Spinal cord (tissue), 9 donors: ENCODE measurements at regions not wholly inside any gene's neighbourhood (a gene's known extent, or its start where the extent isn't known, plus 50 kb on each side); places are given as distances from the start of the nearest gene placed in this dataset.
"Not testable (repeated sequence)": the region's sequence is repeated elsewhere in the genome, so short reads cannot be mapped to it uniquely, and the experiment has no call there.

Source experiments
- DNase-seq, 6 donors: peaks; one replicate each; pipeline versions ENCODE4 v3.0.0 to v3.0.0-alpha.2; 2013 to 2015; ENCODE audit warnings: low spot score in 6 of 6, low read depth in 4 of 6
- H3K27ac ChIP-seq: one replicate; pipeline ENCODE4 v1.5.1; 2013; ENCODE audit warnings: low read depth, low read length, control low read depth
- H3K27me3 ChIP-seq: one replicate; pipeline ENCODE4 v1.6.1; 2013; ENCODE audit warnings: low read length; ENCODE audit not compliant: control insufficient read depth, insufficient read depth
- H3K36me3 ChIP-seq: one replicate; pipeline ENCODE4 v1.6.1; 2013; ENCODE audit warnings: low read length; ENCODE audit not compliant: control insufficient read depth, insufficient read depth
- H3K4me1 ChIP-seq: one replicate; pipeline ENCODE4 v1.6.1; 2013; ENCODE audit warnings: low read length; ENCODE audit not compliant: control insufficient read depth, insufficient read depth
- H3K4me3 ChIP-seq: one replicate; pipeline ENCODE4 v1.5.1; 2013; ENCODE audit warnings: low read depth, low read length, control low read depth
- H3K9me3 ChIP-seq: one replicate; pipeline ENCODE4 v1.6.1; 2013; ENCODE audit warnings: low read length; ENCODE audit not compliant: control insufficient read depth, insufficient read depth
- WGBS: methylation state at CpG from one replicate; pipeline ENCODE4 v1.1.5; 2013; ENCODE audit warnings: missing lambda C conversion rate; ENCODE audit not compliant: insufficient coverage; 5-methylcytosine and 5-hydroxymethylcytosine counted together
- donor health status: healthy.

DNA sequence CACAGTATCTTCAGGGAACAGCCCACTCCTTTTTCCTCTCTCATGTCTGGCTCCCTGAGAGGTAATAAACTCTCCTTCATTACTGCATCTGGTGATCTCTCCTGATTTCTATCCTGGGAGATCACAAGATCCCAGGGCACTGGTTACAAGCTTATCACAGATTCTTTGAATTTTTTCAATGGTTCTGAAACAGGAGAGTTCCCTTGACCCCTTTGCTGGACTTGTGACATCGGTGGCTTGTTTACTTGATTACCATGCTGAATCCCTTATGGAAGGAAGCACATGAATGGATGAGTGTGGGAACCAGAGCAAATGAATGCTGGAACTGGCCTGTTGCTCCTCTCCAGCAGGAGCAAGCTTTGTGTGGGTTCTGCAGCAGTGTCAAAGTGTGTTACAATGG lies 67.2 kb upstream of the HNMT start:
- WGBS: 17% methylated on average over 1 of the region's 1 CpG
- H3K9me3 ChIP-seq: no peaks in the 10 kb centered on the region
- DNase-seq: no peak

GRCh38 chr2:137900421-137901141 lies 63.7 kb upstream of the HNMT start:
- Histone ChIP-seq H3K27ac (no peak overlapping the region), H3K9me3 (no peaks in the 10 kb centered on the region), H3K4me3 (no peak overlapping the region), H3K4me1 (no peaks in the 10 kb centered on the region), H3K27me3 (no peaks in the 10 kb centered on the region), H3K36me3 (no peaks in the 10 kb centered on the region)
- no peak for DNase-seq
- 63% methylated on average over 3 of the region's 4 CpGs for WGBS

More for the DNA sequence above, 67.2 kb upstream of the HNMT start:
- Histone ChIP-seq H3K27me3 (no peaks in the 10 kb centered on the region), H3K27ac (no peak overlapping the region), H3K36me3 (no peaks in the 10 kb centered on the region), H3K4me3 (no peak overlapping the region), H3K4me1 (no peaks in the 10 kb centered on the region)

GRCh38 chr2:137910641-137911040 lies 53.6 kb upstream of the HNMT start:
- H3K27me3 ChIP-seq: no peaks in the 10 kb centered on the region
- no peak overlapping the region for H3K4me3 ChIP-seq
- no peak overlapping the region for H3K27ac ChIP-seq
- no peaks in the 10 kb centered on the region for H3K4me1 ChIP-seq
- DNase-seq: peak in 3 of 6 donors; percentile 21 to 84 (median 62)
- H3K36me3 ChIP-seq: no peaks in the 10 kb centered on the region
- WGBS: no CpG with 5 or more reads among the region's 4 CpGs
- no peaks in the 10 kb centered on the region for H3K9me3 ChIP-seq

- peak in 2 of 6 donors; percentile 69 to 73 for DNase-seq
- H3K9me3 ChIP-seq: no peaks in the 10 kb centered on the region
- H3K4me3 ChIP-seq: no peak overlapping the region
- no peaks in the 10 kb centered on the region for H3K36me3 ChIP-seq
- no peaks in the 10 kb centered on the region for H3K4me1 ChIP-seq
- no peaks in the 10 kb centered on the region for H3K27me3 ChIP-seq
- H3K27ac ChIP-seq: no peak overlapping the region
- no CpG with 5 or more reads among the region's 2 CpGs for WGBS
Observed at GRCh38 chr2:137912371-137912770, 51.9 kb upstream of the HNMT start.

- 80% methylated on average over 2 of the region's 4 CpGs for WGBS
- Histone ChIP-seq H3K27me3 (no peaks in the 10 kb centered on the region), H3K27ac (no peak overlapping the region), H3K4me3 (no peak overlapping the region), H3K36me3 (no peaks in the 10 kb centered on the region), H3K9me3 (no peaks in the 10 kb centered on the region), H3K4me1 (no peaks in the 10 kb centered on the region)
- no peak for DNase-seq
Observed at GRCh38 chr2:137913169-137913568, 51.1 kb upstream of the HNMT start.

DNA sequence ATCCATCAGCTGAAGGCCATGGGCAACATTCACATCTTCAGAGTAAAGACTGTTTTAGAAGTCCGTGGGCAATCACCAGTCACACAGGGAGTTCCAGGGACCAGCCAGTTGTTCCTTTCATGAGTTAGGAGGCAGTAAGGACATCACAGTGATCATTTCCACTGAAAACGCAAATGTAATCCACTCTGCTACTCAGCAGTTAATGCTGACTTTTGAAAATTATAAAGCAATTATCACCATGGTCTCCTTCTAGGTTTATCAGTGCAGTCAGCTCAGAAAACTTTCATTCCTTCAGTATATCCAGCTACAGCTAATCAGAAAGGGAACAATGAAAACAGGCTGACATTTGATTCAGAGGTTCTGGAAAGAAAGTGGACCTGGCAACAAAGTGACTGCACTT lies 50.6 kb upstream of the HNMT start:
- WGBS: 80% methylated on average over 1 of the region's 2 CpGs

More for the DNA sequence above, 50.6 kb upstream of the HNMT start:
- not testable (repeated sequence) for H3K27ac ChIP-seq, H3K27me3 ChIP-seq, H3K4me3 ChIP-seq, H3K9me3 ChIP-seq, DNase-seq, H3K4me1 ChIP-seq, H3K36me3 ChIP-seq
